ENCODE measurements at regions not wholly inside any gene's neighbourhood (a gene's known extent, or its start where the extent isn't known, plus 50 kb on each side); places are given as distances from the start of the nearest gene placed in this dataset.

DNA sequence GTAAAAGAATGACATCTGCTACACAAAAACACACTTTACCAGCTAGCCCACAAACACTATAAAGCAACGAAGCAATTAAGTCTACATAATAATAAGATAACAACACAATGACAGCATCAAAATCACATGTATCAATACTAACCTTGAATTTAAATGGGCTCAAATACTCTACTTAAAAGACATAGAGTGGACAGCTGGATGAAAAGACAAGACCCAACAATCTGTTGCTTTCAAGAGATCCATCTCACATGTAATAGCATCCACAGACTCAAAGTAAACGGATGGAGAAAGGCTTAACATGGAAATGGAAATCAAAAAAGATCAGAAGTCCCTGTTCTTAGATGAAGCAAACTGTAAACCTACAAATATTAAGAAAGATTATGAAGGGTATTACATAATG, 2175.9 kb downstream of the PCDH9 start:
- TF ChIP-seq CTCF (conservative IDR thresholded peaks at IDR 0.05) (no peak), ZFX (IDR thresholded peaks at IDR 0.05) (no peak)
- no peak overlapping the region for H3K27ac ChIP-seq

GRCh38 chr13:65036999-65037398, 2193.1 kb downstream of the PCDH9 start:
- TF ChIP-seq CTCF (conservative IDR thresholded peaks at IDR 0.05) (no peak), ZFX (IDR thresholded peaks at IDR 0.05) (no peak)
- no peak overlapping the region for H3K27ac ChIP-seq

GRCh38 chr13:65035302-65035701, 2194.8 kb downstream of the PCDH9 start:
- no peak overlapping the region for H3K27ac ChIP-seq
- TF ChIP-seq ZFX (IDR thresholded peaks at IDR 0.05) (no peak), CTCF (conservative IDR thresholded peaks at IDR 0.05) (no peak)

DNA sequence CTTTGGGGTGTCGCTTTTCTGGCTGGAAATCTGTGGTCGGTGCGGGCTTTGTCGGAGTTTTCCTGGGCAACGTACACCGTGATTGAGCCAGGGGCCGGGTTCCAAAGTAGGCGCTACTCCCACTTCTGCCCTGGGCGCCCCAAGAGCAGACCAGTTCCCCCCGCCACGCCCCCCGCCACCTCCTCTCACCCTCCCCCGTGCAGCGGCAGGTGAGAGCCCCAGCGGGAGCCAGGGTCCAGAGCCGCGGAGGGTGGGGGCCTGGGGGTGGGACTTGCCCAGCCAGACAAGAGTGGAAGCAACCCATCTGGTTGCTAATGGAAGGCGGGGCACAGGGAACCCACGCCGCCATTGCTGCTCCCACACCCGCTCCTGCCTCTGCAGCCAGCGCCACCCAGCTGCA, 2195.9 kb downstream of the PCDH9 start:
- no peak for TF ChIP-seq ZFX (IDR thresholded peaks at IDR 0.05)
- peak; percentile 25; the same call in 1 of the 2 replicates for TF ChIP-seq CTCF (conservative IDR thresholded peaks at IDR 0.05)
- no peak overlapping the region for H3K27ac ChIP-seq

- H3K27ac ChIP-seq = no peak overlapping the region
- TF ChIP-seq CTCF (conservative IDR thresholded peaks at IDR 0.05) (no peak), ZFX (IDR thresholded peaks at IDR 0.05) (no peak)
These were observed 2197.3 kb downstream of the PCDH9 start for GRCh38 chr13:65032825-65033224.

DNA sequence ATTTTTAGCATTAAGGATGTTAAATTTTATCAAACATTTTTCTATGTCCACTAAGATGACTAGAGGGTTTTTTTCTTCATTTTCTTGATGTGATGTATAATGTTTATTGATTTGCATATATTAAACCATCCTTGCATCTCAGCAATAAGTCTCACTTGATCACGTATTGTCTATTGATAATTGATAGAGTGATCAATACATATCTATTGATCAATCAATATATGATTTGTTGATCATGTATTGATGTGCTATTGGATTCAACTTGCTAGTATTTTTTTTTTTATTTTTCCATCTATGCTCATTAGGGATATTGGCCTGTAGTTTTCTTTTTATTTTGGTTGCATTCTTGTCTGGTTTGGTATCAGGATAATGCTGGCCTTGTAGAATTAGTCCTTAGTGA, 2202.0 kb downstream of the PCDH9 start:
- H3K27ac ChIP-seq = no peak overlapping the region

DNA sequence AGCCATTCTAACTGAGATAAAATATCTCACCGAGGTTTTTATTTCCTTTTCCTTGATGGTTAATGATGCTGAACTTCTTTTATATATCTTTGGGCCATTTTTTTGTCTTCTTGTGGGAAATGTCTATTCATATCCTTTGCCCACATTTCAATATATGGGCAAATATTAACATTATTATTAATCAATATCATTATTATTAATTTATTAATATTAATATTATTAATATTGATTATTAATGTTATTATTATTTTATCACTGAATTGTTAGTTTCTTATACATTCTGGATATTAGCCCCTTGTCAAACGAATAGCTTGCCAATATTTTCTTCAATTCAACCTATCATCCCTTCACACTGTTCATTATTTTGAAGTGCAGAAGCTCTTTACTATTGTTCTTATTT, 2203.6 kb downstream of the PCDH9 start:
- no peak overlapping the region for H3K27ac ChIP-seq
- TF ChIP-seq ZFX (IDR thresholded peaks at IDR 0.05) (no peak), CTCF (conservative IDR thresholded peaks at IDR 0.05) (no peak)

More for the DNA sequence above, 2202.0 kb downstream of the PCDH9 start:
- TF ChIP-seq ZFX (IDR thresholded peaks at IDR 0.05) = no peak
- TF ChIP-seq CTCF (conservative IDR thresholded peaks at IDR 0.05) = no peak

All from C4-2B (cell line).